ENCODE measurements at regions not wholly inside any gene's neighbourhood (a gene's known extent, or its start where the extent isn't known, plus 50 kb on each side); places are given as distances from the start of the nearest gene placed in this dataset.

DNA sequence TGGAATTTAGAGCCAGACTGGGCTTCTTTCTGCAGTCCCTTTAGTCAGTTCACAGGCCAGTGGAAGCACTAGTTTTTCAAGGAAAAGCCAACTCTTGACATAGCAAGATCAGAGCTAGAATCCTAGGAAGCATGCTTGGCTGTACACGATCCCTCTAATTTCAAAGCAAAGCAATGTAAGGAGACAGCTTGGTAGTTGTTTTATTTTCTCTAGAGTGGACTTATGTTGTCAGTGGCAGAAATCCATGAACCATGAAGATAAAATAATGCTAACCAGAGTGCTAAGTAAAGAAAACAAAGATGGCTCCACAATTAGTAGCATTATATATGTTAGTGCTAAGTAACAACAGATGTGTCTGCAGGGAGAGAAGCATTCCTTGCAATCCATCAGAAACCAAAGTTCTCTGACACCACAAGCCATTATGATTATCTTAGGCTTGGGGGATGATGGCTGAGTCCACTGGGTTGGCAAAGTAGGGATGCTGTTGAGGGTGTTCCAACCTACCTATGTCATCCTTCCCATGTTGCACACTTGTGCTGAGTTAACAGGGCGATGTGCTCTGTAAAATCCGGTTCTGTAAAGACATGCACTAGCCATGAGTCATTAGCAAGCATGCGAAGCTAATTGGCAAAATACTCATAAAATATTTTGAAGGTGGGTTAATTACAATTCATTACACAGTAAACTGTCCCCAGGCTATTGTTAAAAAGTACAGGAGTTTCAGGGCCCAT lies 115.2 kb downstream of the BMP2 start:
- TF ChIP-seq, protein P1, sequence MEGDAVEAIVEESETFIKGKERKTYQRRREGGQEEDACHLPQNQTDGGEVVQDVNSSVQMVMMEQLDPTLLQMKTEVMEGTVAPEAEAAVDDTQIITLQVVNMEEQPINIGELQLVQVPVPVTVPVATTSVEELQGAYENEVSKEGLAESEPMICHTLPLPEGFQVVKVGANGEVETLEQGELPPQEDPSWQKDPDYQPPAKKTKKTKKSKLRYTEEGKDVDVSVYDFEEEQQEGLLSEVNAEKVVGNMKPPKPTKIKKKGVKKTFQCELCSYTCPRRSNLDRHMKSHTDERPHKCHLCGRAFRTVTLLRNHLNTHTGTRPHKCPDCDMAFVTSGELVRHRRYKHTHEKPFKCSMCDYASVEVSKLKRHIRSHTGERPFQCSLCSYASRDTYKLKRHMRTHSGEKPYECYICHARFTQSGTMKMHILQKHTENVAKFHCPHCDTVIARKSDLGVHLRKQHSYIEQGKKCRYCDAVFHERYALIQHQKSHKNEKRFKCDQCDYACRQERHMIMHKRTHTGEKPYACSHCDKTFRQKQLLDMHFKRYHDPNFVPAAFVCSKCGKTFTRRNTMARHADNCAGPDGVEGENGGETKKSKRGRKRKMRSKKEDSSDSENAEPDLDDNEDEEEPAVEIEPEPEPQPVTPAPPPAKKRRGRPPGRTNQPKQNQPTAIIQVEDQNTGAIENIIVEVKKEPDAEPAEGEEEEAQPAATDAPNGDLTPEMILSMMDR (IDR thresholded peaks at IDR 0.05) = no peak
- TF ChIP-seq POLR2AphosphoS5 (IDR thresholded peaks at IDR 0.05; ENCODE audit: low read depth, low read length) = no peak
- no peak for TF ChIP-seq SIN3A (IDR thresholded peaks at IDR 0.05; ENCODE audit: borderline replicate concordance, insufficient read depth, low read depth, low read length)
- TF ChIP-seq TCF7L2 (IDR thresholded peaks at IDR 0.05; ENCODE audit: low read depth, low read length) = no peak

Data from Panc1 (cell line).